SIG-M5 treated with dmso at 0.1 percent for 504 hours (cell line): ENCODE measurements at regions not wholly inside any gene's neighbourhood (a gene's known extent, or its start where the extent isn't known, plus 50 kb on each side); places are given as distances from the start of the nearest gene placed in this dataset.
"Not testable (repeated sequence)": the region's sequence is repeated elsewhere in the genome, so short reads cannot be mapped to it uniquely, and the experiment has no call there.

Experiments
- DNase-seq: peaks from one replicate; lab custom pipeline; 2025; ENCODE audit not compliant: unreplicated experiment; lab: John Stamatoyannopoulos, UW

GRCh38 chr5:112472614-112473013, 53.5 kb upstream of the EPB41L4A start:
- no peak for DNase-seq

DNA sequence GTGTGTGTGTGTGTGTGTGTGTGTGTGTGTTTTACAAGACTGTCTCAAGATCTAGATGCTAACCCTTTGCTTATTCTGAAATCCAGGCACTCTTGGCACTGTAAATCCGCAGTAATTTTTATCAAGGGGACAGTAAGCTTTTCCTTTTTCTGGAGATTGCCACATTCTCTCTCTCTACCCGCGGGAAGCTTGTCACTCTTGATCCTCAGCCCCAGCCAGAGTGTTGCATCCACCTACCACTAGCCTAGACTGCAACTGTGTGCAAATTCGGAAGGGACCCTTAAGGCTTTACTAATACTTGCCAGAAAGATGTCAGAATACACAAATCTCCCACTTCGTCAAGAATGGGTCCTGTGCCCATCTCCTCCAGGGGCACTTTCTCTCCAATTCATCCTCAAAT, 54.9 kb upstream of the EPB41L4A start:
- no peak for DNase-seq

DNA sequence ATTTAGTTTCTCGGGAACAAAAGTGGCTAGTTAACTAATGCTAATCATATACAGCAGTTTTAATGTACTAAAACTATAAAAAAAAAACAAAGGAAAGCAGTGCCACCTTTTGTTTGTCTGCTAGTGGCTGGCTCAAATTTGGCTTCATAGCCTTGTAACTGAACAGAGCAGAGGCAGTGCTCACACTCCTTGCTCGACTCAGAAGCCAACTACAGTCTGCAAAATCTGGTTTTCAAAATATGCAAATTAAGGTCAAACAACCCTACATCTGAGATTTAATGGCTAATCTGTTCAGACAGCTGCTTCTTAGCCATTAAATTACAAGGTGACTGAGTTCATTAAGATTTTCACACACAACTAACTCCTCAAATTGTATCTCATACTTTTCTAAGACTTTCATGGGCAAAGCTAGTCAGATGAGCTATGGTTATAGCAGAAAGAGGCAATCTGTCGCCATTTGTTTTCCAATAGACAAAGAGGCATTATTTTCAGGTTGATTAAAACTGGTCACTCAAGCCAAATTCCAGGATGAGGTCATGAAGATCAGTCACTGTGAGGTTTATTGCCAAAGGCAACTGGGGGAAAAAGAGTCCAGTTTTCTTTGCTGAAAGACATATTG, 56.8 kb upstream of the EPB41L4A start:
- no peak for DNase-seq

DNA sequence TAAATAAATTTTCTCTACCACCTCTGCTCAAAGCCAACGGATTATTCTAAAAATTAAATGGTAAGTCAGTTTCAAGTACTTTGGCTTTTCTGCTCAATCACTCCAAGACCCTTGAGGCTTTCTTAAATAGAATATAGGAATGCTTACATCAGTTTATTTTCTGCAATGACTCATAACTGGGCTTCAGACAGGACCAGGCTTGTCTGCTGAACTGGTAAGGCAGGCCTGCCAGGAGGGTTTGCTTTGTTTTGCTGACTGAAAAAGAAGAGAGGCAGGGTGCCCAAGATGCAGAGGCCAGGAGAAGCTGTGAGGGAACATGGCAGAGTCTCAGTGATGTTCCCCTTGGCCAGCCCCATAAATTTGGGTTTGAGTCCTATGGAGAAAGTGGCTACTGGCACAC, 60.3 kb upstream of the EPB41L4A start:
- DNase-seq, result peak; percentile 19

DNA sequence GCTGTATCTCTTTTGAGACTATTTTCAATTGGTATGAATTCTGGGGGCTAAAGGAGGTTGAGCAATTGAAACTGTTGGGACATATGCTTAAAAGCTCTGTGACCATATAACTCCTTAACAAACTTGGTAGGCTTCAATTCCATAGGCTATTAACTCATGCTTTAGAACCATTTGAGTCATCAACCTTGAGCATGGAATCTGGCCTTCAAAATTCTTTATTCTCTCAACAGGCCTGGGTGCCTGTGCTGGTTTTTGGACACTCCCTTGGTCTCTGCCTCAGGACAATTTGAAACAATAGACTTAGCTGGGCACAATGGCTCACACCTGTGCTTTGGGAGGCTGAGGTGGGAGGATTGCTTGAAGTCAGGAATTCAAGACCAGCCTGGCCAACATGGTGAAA, 61.4 kb upstream of the EPB41L4A start:
- DNase-seq, result no peak

GRCh38 chr5:112483704-112484103, 64.6 kb upstream of the EPB41L4A start:
- no peak for DNase-seq

- DNase-seq, result no peak
Measured at GRCh38 chr5:112485934-112486355, 66.9 kb upstream of the EPB41L4A start.

DNA sequence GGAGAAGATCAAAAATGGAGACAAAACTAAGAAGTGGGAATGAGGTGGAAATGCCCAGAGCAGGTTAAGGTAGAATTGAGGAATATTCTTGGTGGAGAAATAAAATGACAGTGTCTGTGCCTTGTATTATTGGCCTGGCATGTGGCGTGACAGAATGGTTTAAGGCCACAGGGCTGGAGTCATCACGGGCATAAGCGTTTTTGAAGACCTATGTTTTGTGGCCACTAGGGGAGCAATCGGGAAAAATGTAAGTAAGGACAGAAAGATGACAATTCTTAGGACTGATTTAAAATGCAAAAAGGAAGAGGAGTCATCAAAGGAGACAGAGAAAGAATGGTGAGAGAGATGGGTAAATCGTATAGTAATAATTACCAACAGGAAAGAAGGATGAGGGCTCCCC, 72.2 kb upstream of the EPB41L4A start:
- DNase-seq, result peak; percentile 36

DNA sequence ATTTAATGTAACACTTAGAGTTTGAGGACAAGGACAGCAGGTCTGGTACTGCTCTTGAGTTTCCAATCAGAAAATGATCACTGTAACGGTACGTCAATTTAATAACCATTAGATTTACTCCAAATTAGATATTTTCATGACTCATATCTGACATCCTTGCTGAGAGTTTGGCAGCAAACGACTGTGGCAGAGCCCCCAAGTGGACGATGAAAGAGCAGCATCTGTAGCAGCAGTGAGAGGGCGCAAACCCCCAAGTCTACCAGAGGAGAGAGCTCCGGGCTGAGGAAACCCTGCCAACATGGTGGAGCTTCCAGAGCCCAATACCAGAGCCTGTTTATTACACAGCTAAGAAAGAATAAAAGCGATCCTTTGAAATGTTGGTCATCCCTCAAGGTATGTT, 73.2 kb upstream of the EPB41L4A start:
- peak; percentile 85 for DNase-seq

GRCh38 chr5:112503749-112504501, 84.8 kb upstream of the EPB41L4A start:
- peak; percentile 38 for DNase-seq

GRCh38 chr5:112509097-112509496, 90.0 kb upstream of the EPB41L4A start:
- not testable (repeated sequence) for DNase-seq

DNA sequence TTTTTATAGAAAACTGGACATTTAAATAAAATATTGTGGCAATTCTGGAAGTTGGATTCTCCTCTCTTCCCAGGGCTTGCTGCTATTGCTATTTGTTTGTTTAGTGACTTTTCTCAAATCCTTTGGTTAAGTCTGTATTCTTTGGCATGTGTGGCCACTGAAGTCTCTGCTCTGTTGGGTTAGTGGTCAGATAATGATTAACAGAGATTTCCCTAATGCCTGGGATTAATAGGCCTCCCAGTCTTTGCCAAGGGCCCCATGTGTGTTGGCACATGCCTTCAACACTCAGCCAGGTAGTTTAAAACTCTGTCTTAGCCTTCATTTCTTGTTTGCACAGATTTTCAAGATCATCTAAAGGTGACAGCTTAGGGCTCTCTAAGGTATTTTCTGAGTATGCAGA, 92.8 kb upstream of the EPB41L4A start:
- DNase-seq, result no peak

GRCh38 chr5:112512901-112513300, 93.8 kb upstream of the EPB41L4A start:
- DNase-seq, result no peak

- no peak for DNase-seq
Measured at GRCh38 chr5:112514111-112514510, 95.0 kb upstream of the EPB41L4A start.

GRCh38 chr5:112520474-112520873, 101.4 kb upstream of the EPB41L4A start:
- DNase-seq, result peak; percentile 21

GRCh38 chr5:112522891-112523673, 104.0 kb upstream of the EPB41L4A start:
- DNase-seq, result not testable (repeated sequence)

GRCh38 chr5:112523674-112524263, 104.7 kb upstream of the EPB41L4A start:
- peak; percentile 3 for DNase-seq

DNA sequence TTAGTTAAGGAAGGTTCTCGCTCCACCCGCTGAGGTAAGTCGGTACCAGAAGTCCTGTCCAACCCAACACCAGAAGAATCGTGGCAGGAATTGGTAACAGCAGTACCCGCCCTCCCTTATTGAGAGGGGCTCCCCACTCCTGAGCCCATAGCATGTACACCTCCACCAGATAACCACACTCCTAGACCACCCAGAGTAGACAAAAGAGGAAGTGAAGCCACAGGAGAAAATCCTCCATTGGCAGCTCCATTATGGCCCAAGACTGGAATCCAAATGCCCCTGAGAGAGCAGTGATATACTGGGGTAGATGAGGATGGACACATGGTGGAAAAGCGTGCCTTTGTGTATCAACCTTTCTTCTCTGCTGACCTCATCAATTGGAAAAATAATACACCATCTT, 106.1 kb upstream of the EPB41L4A start:
- no peak for DNase-seq

GRCh38 chr5:112528928-112529327, 109.9 kb upstream of the EPB41L4A start:
- DNase-seq, result no peak

GRCh38 chr5:112529525-112529924, 110.4 kb upstream of the EPB41L4A start:
- peak; percentile 20 for DNase-seq

GRCh38 chr5:112532654-112533360, 113.7 kb upstream of the EPB41L4A start:
- peak; percentile 75 for DNase-seq
